K562 (cell line): ENCODE measurements at regions not wholly inside any gene's neighbourhood (a gene's known extent, or its start where the extent isn't known, plus 50 kb on each side); places are given as distances from the start of the nearest gene placed in this dataset.

Source experiments
- ATAC-seq: fragments of 200-7000 bp; cut with Tn5 transposase; 3 replicates; pipeline ENCODE4 v1.9.1; 2020; ENCODE audit warnings: moderate library complexity
- BruUV-seq: library from RNA; stranded (reverse); fragments of 400-500 nt; replicated peaks from 2 replicates; lab custom pipeline; 2021; lab: Mats Ljungman, UMichigan
- CTCF ChIA-PET: fragments of 300-600 bp; formaldehyde crosslinking; extraction: SDS; loops from one replicate; lab custom pipeline; 2021; ENCODE audit warnings: low intra/inter-chr PET ratio; lab: Yijun Ruan, JAX
- POLR2A ChIA-PET: fragments of 300-600, 350-650 bp; sonication (Branson Sonifier 250); formaldehyde crosslinking; extraction: SDS; loops from one replicate; lab custom pipeline; 2021; ENCODE audit warnings: antibody characterized with exemption, inconsistent platforms; lab: Yijun Ruan, JAX
- DNase-seq, 4 experiments: peaks; one replicate each; pipeline versions ENCODE4 v3.0.0 to v3.0.0-alpha.2; 2011 to 2018; ENCODE audit warnings: low spot score in 3 of 4, mixed read lengths in 3 of 4; ENCODE audit errors: extremely low read depth in 1 of 4
- FAIRE-seq: peaks from 2 replicates; lab custom pipeline; 2011; peaks lifted over from hg19 to GRCh38; lab: Jason Lieb, UNC
- H2AFZ ChIP-seq: 2 replicates; pipeline ENCODE4 v1.6.0; 2011; ENCODE audit warnings: low read depth, low read length, control low read depth, inconsistent platforms
- H3K27ac ChIP-seq: fragments of 200-600 bp; 3 replicates; pipeline ENCODE4 v1.8.0; 2011; ENCODE audit warnings: low read depth, mild to moderate bottlenecking, control low read depth, inconsistent platforms, low read length, moderate library complexity, mixed read lengths; ENCODE audit errors: extremely low read depth
- H3K27me3 ChIP-seq, 2 experiments: fragments of 300-600 bp in 1 of 2; 2 replicates in 1 of 2; 3 replicates in 1 of 2; pipeline versions ENCODE4 v1.6.0 to v1.8.0; 2011; ENCODE audit warnings: inconsistent platforms in 2 of 2, low read length in 2 of 2, mild to moderate bottlenecking in 1 of 2, mixed read lengths in 1 of 2, moderate library complexity in 1 of 2; ENCODE audit not compliant: control insufficient read depth in 2 of 2, insufficient read depth in 2 of 2
- H3K36me3 ChIP-seq: fragments of 300-600 bp; 3 replicates; pipeline ENCODE4 v1.8.0; 2011; ENCODE audit warnings: mild to moderate bottlenecking, low read length, inconsistent platforms; ENCODE audit not compliant: control insufficient read depth, insufficient read depth
- H3K4me1 ChIP-seq, 2 experiments: fragments of 200-600 bp in 1 of 2; replicated peaks in 1 of 2; 2 replicates in 1 of 2; 3 replicates in 1 of 2; pipeline versions ENCODE4 v1.5.1 to v1.8.0; 2011; ENCODE audit warnings: inconsistent platforms in 2 of 2, low read length in 2 of 2, mild to moderate bottlenecking in 1 of 2, mixed read lengths in 1 of 2, moderate library complexity in 1 of 2; ENCODE audit not compliant: control insufficient read depth in 2 of 2, insufficient read depth in 2 of 2
- H3K4me2 ChIP-seq: 2 replicates; pipeline ENCODE4 v1.6.1; 2011; ENCODE audit warnings: low read length, control low read depth, inconsistent platforms, mixed read lengths; ENCODE audit not compliant: insufficient read depth
- H3K4me3 ChIP-seq: fragments of 200-600 bp; sonication (generic), shearing (Covaris generic); 2 replicates; pipeline ENCODE4 v1.5.1; 2016; ENCODE audit warnings: control low read depth, inconsistent platforms
- H3K79me2 ChIP-seq: fragments of 200-600 bp; 3 replicates; pipeline ENCODE4 v1.8.0; 2011; ENCODE audit warnings: low read length, inconsistent platforms; ENCODE audit not compliant: control insufficient read depth, insufficient read depth
- H3K9ac ChIP-seq, 2 experiments: 2 replicates each; pipeline versions ENCODE4 v1.6.0 to v1.6.1; 2011; ENCODE audit warnings: low read depth in 2 of 2, low read length in 2 of 2, control low read depth in 1 of 2, inconsistent platforms in 1 of 2, mild to moderate bottlenecking in 1 of 2, mixed read lengths in 1 of 2; ENCODE audit not compliant: insufficient read depth in 1 of 2
- H3K9me1 ChIP-seq: one replicate; pipeline ENCODE4 v1.6.0; 2011; ENCODE audit warnings: inconsistent platforms, mild to moderate bottlenecking, low read length, moderate library complexity; ENCODE audit not compliant: control insufficient read depth, insufficient read depth
- H3K9me3 ChIP-seq: replicated peaks from 2 replicates; pipeline ENCODE4 v1.5.1; 2011; ENCODE audit warnings: low read depth, low read length, inconsistent platforms; ENCODE audit not compliant: control insufficient read depth, insufficient read depth
- H4K20me1 ChIP-seq: replicated peaks from 2 replicates; pipeline ENCODE4 v1.6.1; 2011; ENCODE audit warnings: low read length, inconsistent platforms, mixed read lengths; ENCODE audit not compliant: control insufficient read depth, insufficient read depth
- ARNT ChIP-seq, 2 experiments: fragments of 450-650 bp; IDR thresholded peaks; 2 replicates each; pipeline ENCODE4 v1.6.1; 2016; ENCODE audit warnings: mild to moderate bottlenecking in 1 of 2
- BRCA1 ChIP-seq, 2 experiments: fragments of 450-650 bp in 1 of 2; sonication (generic) in 1 of 2; formaldehyde crosslinking in 1 of 2; IDR thresholded peaks; 2 replicates each; pipeline versions ENCODE4 v1.5.0 to v1.6.1; 2017 to 2020; ENCODE audit warnings: mild to moderate bottlenecking in 1 of 2, missing genetic modification reagents in 1 of 2
- RBM15 ChIP-seq: fragments of 200-400 bp; formaldehyde crosslinking; IDR thresholded peaks from 2 replicates; pipeline ENCODE4 v1.6.1; 2018; ENCODE audit warnings: mild to moderate bottlenecking, low read length, moderate library complexity; ENCODE audit not compliant: insufficient read depth
- ZFP36 ChIP-seq: fragments of 150-350 bp; IDR thresholded peaks from 2 replicates; pipeline ENCODE4 v1.6.1; 2018; ENCODE audit warnings: low read length, low read depth; ENCODE audit not compliant: partially characterized antibody
- ZNF512 ChIP-seq: IDR thresholded peaks from 2 replicates; pipeline ENCODE4 v1.6.1; 2016; ENCODE audit warnings: missing genetic modification characterization, missing compliant biosample characterization
- in situ Hi-C: fragments of 300-500 bp; cut with MboI; formaldehyde crosslinking; loops from 4 replicates; pipeline ENCODE4 v1.15.0; 2018; ENCODE audit warnings: inconsistent platforms, mixed read lengths
- intact Hi-C: fragments of 100-400 bp; cut with micrococcal nuclease; formaldehyde crosslinking; loops from 2 replicates; pipeline ENCODE4 v1.14.2; 2022
- TF ChIP-seq, protein P1 (sequence below): sonication (generic); formaldehyde crosslinking; IDR thresholded peaks from 2 replicates; pipeline ENCODE4 v1.8.0; 2022; ENCODE audit warnings: missing genetic modification reagents, mild to moderate bottlenecking, borderline replicate concordance
- TF ChIP-seq, protein P2 (sequence below): fragments of 250-450 bp; sonication (Bioruptor Pico); IDR thresholded peaks from 2 replicates; pipeline ENCODE4 v1.5.0; 2021; ENCODE audit warnings: mild to moderate bottlenecking, borderline replicate concordance
- TF ChIP-seq, protein P3 (sequence below), 2 experiments: IDR thresholded peaks; 2 replicates each; pipeline ENCODE4 v1.6.1; 2011; ENCODE audit warnings: borderline replicate concordance in 1 of 2, control low read depth in 1 of 2, low read depth in 1 of 2, low read length in 1 of 2, mild to moderate bottlenecking in 1 of 2, mixed read lengths in 1 of 2, moderate library complexity in 1 of 2; ENCODE audit not compliant: insufficient read depth in 1 of 2, insufficient read length in 1 of 2, poor library complexity in 1 of 2, severe bottlenecking in 1 of 2; ENCODE audit errors: extremely low read depth in 1 of 2
- TF ChIP-seq, protein P4 (sequence below): fragments of 250-450 bp; sonication (Bioruptor Pico); IDR thresholded peaks from 2 replicates; pipeline ENCODE4 v1.8.0; 2022; ENCODE audit warnings: inconsistent platforms, mild to moderate bottlenecking, moderate library complexity, borderline replicate concordance

GRCh38 chr5:45062044-45062443, 253.3 kb downstream of the MRPS30 start:
- CTCF ChIA-PET: no interaction called here
- Histone ChIP-seq H4K20me1 (no peaks in the 10 kb centered on the region), H3K79me2 (no peaks in the 10 kb centered on the region), H3K36me3 (no peaks in the 10 kb centered on the region), H3K4me2 (no peak overlapping the region), H3K9ac (no peak overlapping the region), H3K27me3 (no peaks in the 10 kb centered on the region), H3K27ac (no peak overlapping the region), H2AFZ (no peak overlapping the region), H3K9me1 (no peaks in the 10 kb centered on the region), H3K4me1 (no peaks in the 10 kb centered on the region), H3K9me3 (no peaks in the 10 kb centered on the region), H3K4me3 (no peak overlapping the region)
- no peak for ATAC-seq
- in situ Hi-C loops (no loop called here), intact Hi-C loops (no loop called here)
- no peak for DNase-seq
- POLR2A ChIA-PET: interaction anchor here (0.6 kb wide), 1 partner anchor 777 kb away, joined by 3 read pairs; no protein-coding TSS in a partner anchor
- BruUV-seq: no TSS peak
- no peak for FAIRE-seq
- TF ChIP-seq, protein P1, sequence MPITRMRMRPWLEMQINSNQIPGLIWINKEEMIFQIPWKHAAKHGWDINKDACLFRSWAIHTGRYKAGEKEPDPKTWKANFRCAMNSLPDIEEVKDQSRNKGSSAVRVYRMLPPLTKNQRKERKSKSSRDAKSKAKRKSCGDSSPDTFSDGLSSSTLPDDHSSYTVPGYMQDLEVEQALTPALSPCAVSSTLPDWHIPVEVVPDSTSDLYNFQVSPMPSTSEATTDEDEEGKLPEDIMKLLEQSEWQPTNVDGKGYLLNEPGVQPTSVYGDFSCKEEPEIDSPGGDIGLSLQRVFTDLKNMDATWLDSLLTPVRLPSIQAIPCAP (CRISPR knock-in tag): no peak
- TF ChIP-seq ZNF512 (tag) (no peak), ZFP36 (no peak), RBM15 (no peak), BRCA1 (IDR thresholded peaks at IDR 0.05) (no peak), BRCA1 (CRISPR knock-in tag; IDR thresholded peaks at IDR 0.05) (no peak), ARNT (IDR thresholded peaks at IDR 0.05) (no peak)
- TF ChIP-seq, protein P2, sequence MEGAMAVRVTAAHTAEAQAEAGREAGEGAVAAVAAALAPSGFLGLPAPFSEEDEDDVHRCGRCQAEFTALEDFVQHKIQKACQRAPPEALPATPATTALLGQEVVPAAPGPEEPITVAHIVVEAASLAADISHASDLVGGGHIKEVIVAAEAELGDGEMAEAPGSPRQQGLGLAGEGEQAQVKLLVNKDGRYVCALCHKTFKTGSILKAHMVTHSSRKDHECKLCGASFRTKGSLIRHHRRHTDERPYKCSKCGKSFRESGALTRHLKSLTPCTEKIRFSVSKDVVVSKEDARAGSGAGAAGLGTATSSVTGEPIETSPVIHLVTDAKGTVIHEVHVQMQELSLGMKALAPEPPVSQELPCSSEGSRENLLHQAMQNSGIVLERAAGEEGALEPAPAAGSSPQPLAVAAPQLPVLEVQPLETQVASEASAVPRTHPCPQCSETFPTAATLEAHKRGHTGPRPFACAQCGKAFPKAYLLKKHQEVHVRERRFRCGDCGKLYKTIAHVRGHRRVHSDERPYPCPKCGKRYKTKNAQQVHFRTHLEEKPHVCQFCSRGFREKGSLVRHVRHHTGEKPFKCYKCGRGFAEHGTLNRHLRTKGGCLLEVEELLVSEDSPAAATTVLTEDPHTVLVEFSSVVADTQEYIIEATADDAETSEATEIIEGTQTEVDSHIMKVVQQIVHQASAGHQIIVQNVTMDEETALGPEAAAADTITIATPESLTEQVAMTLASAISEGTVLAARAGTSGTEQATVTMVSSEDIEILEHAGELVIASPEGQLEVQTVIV (CRISPR knock-in tag): no peak
- TF ChIP-seq, protein P3, sequence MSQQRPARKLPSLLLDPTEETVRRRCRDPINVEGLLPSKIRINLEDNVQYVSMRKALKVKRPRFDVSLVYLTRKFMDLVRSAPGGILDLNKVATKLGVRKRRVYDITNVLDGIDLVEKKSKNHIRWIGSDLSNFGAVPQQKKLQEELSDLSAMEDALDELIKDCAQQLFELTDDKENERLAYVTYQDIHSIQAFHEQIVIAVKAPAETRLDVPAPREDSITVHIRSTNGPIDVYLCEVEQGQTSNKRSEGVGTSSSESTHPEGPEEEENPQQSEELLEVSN (IDR thresholded peaks at IDR 0.05; ENCODE audit: borderline replicate concordance in 1 of 2, extremely low read depth in 1 of 2, insufficient read depth in 1 of 2, insufficient read length in 1 of 2, low read depth in 1 of 2, low read length in 1 of 2, poor library complexity in 1 of 2, severe bottlenecking in 1 of 2): no peak
- TF ChIP-seq, protein P4, sequence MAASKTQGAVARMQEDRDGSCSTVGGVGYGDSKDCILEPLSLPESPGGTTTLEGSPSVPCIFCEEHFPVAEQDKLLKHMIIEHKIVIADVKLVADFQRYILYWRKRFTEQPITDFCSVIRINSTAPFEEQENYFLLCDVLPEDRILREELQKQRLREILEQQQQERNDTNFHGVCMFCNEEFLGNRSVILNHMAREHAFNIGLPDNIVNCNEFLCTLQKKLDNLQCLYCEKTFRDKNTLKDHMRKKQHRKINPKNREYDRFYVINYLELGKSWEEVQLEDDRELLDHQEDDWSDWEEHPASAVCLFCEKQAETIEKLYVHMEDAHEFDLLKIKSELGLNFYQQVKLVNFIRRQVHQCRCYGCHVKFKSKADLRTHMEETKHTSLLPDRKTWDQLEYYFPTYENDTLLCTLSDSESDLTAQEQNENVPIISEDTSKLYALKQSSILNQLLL (CRISPR knock-in tag): no peak
